H9 (cell line): ENCODE measurements at regions not wholly inside any gene's neighbourhood (a gene's known extent, or its start where the extent isn't known, plus 50 kb on each side); places are given as distances from the start of the nearest gene placed in this dataset.

Source experiments
- DNase-seq: peaks from one replicate; pipeline ENCODE4 v3.0.0-alpha.2; 2017
- H2AFZ ChIP-seq: one replicate; pipeline ENCODE4 v1.6.1; 2013; ENCODE audit warnings: mild to moderate bottlenecking, low read length, control low read depth, moderate library complexity
- H2AK5ac ChIP-seq: 2 replicates; pipeline ENCODE4 v1.6.1; 2013; ENCODE audit warnings: low read length, control low read depth, mixed read lengths; ENCODE audit not compliant: insufficient read length
- H2BK120ac ChIP-seq: one replicate; pipeline ENCODE4 v1.6.1; 2013; ENCODE audit warnings: low read depth, mild to moderate bottlenecking, low read length, control low read depth, inconsistent platforms; ENCODE audit not compliant: poor library complexity, severe bottlenecking
- H2BK12ac ChIP-seq: 2 replicates; pipeline ENCODE4 v1.6.1; 2013; ENCODE audit warnings: low read length, control low read depth, mixed read lengths, low read depth; ENCODE audit not compliant: insufficient read length
- H2BK15ac ChIP-seq: 2 replicates; pipeline ENCODE4 v1.6.1; 2013; ENCODE audit warnings: low read depth, low read length, control low read depth
- H2BK20ac ChIP-seq: one replicate; pipeline ENCODE4 v1.6.1; 2013; ENCODE audit warnings: low read depth, mild to moderate bottlenecking, low read length, control low read depth, inconsistent platforms; ENCODE audit not compliant: poor library complexity, severe bottlenecking
- H2BK5ac ChIP-seq: 2 replicates; pipeline ENCODE4 v1.6.1; 2013; ENCODE audit warnings: low read length, control low read depth, mixed read lengths; ENCODE audit not compliant: insufficient read length
- H3K14ac ChIP-seq: 2 replicates; pipeline ENCODE4 v1.6.1; 2013; ENCODE audit warnings: low read length, control low read depth; ENCODE audit not compliant: insufficient read depth
- H3K18ac ChIP-seq: 2 replicates; pipeline ENCODE4 v1.6.1; 2013; ENCODE audit warnings: low read depth, mild to moderate bottlenecking, mixed read lengths, low read length, control low read depth; ENCODE audit not compliant: insufficient read length
- H3K23ac ChIP-seq: 2 replicates; pipeline ENCODE4 v1.6.1; 2013; ENCODE audit warnings: low read length, control low read depth, mixed read lengths, low read depth; ENCODE audit not compliant: insufficient read length
- H3K23me2 ChIP-seq: 2 replicates; pipeline ENCODE4 v1.6.1; 2013; ENCODE audit warnings: low read depth, mild to moderate bottlenecking, mixed read lengths, low read length, control low read depth; ENCODE audit not compliant: insufficient read length, poor library complexity, severe bottlenecking
- H3K27ac ChIP-seq: 2 replicates; pipeline ENCODE4 v1.5.1; 2013; ENCODE audit warnings: low read length, control low read depth, mixed read lengths, low read depth; ENCODE audit not compliant: insufficient read length
- H3K27me3 ChIP-seq: 2 replicates; pipeline ENCODE4 v1.6.1; 2013; ENCODE audit warnings: low read length, control low read depth, inconsistent platforms; ENCODE audit not compliant: insufficient read depth
- H3K4ac ChIP-seq: 2 replicates; pipeline ENCODE4 v1.6.1; 2013; ENCODE audit warnings: low read depth, mild to moderate bottlenecking, control low read depth, inconsistent platforms, low read length, moderate library complexity
- H3K4me1 ChIP-seq: 2 replicates; pipeline ENCODE4 v1.6.1; 2013; ENCODE audit warnings: low read length, control low read depth, inconsistent platforms; ENCODE audit not compliant: insufficient read depth
- H3K4me2 ChIP-seq: 2 replicates; pipeline ENCODE4 v1.6.1; 2013; ENCODE audit warnings: low read length, control low read depth, mixed read lengths; ENCODE audit not compliant: insufficient read length, insufficient read depth
- H3K56ac ChIP-seq: 2 replicates; pipeline ENCODE4 v1.6.1; 2013; ENCODE audit warnings: low read depth, mild to moderate bottlenecking, mixed read lengths, low read length, control low read depth; ENCODE audit not compliant: insufficient read length
- H3K79me1 ChIP-seq: 2 replicates; pipeline ENCODE4 v1.6.1; 2013; ENCODE audit warnings: low read depth, mild to moderate bottlenecking, moderate library complexity, low read length, control low read depth, inconsistent platforms; ENCODE audit not compliant: insufficient read depth, poor library complexity, severe bottlenecking
- H3K79me2 ChIP-seq: 2 replicates; pipeline ENCODE4 v1.6.1; 2013; ENCODE audit warnings: low read length, control low read depth, inconsistent platforms; ENCODE audit not compliant: insufficient read depth
- H3K9ac ChIP-seq: 2 replicates; pipeline ENCODE4 v1.6.1; 2013; ENCODE audit warnings: low read length, control low read depth, mixed read lengths; ENCODE audit not compliant: insufficient read length; ENCODE audit errors: extremely low read depth
- H3K9me3 ChIP-seq: one replicate; pipeline ENCODE4 v1.6.1; 2013; ENCODE audit warnings: low read depth, low read length, inconsistent platforms; ENCODE audit not compliant: control insufficient read depth
- H3T11ph ChIP-seq: one replicate; pipeline ENCODE4 v1.6.1; 2013; ENCODE audit warnings: mild to moderate bottlenecking, low read length, control low read depth, inconsistent platforms
- H4K20me1 ChIP-seq: one replicate; pipeline ENCODE4 v1.6.1; 2013; ENCODE audit not compliant: control insufficient read depth, insufficient read length, insufficient read depth
- H4K5ac ChIP-seq: 2 replicates; pipeline ENCODE4 v1.6.1; 2013; ENCODE audit warnings: low read depth, mild to moderate bottlenecking, mixed read lengths, low read length, control low read depth; ENCODE audit not compliant: insufficient read length
- H4K8ac ChIP-seq: replicated peaks from 2 replicates; pipeline ENCODE4 v1.6.1; 2013; ENCODE audit warnings: low read length, control low read depth, mixed read lengths, low read depth; ENCODE audit not compliant: insufficient read length
- H4K91ac ChIP-seq: 2 replicates; pipeline ENCODE4 v1.6.1; 2013; ENCODE audit warnings: low read depth, mild to moderate bottlenecking, moderate library complexity, mixed read lengths, low read length, control low read depth; ENCODE audit not compliant: insufficient read length
- H3K27ac Mint-ChIP-seq, 3 experiments: 2 replicates in 2 of 3; 3 replicates in 1 of 3; pipeline ENCODE4 v1.8.0; 2020 to 2021; ENCODE audit warnings: mixed read lengths in 3 of 3, mild to moderate bottlenecking in 1 of 3, moderate library complexity in 1 of 3
- H3K27me3 Mint-ChIP-seq: 2 replicates; pipeline ENCODE4 v1.8.0; 2021; ENCODE audit warnings: low read depth, mild to moderate bottlenecking, moderate library complexity, mixed read lengths
- H3K36me3 Mint-ChIP-seq, 3 experiments: 2 replicates in 2 of 3; 3 replicates in 1 of 3; pipeline ENCODE4 v1.8.0; 2020 to 2021; ENCODE audit warnings: low read depth in 3 of 3, mixed read lengths in 3 of 3; ENCODE audit not compliant: insufficient read depth in 1 of 3
- H3K4me1 Mint-ChIP-seq, 2 experiments: 2 replicates each; pipeline ENCODE4 v1.8.0; 2020; ENCODE audit warnings: mixed read lengths in 2 of 2
- H3K4me3 Mint-ChIP-seq, 2 experiments: 2 replicates in 1 of 2; 3 replicates in 1 of 2; pipeline ENCODE4 v1.8.0; 2020 to 2021; ENCODE audit warnings: mild to moderate bottlenecking in 2 of 2, mixed read lengths in 2 of 2, moderate library complexity in 1 of 2
- H3K9me3 Mint-ChIP-seq, 2 experiments: 2 replicates in 1 of 2; 3 replicates in 1 of 2; pipeline ENCODE4 v1.8.0; 2020; ENCODE audit warnings: mild to moderate bottlenecking in 2 of 2, mixed read lengths in 2 of 2, moderate library complexity in 1 of 2
- TF ChIP-seq, protein P1 (sequence below): fragments of 200-600 bp; sonication (generic); conservative IDR thresholded peaks from 3 replicates; pipeline ENCODE4 v1.8.0; 2021; ENCODE audit warnings: antibody characterized with exemption, mild to moderate bottlenecking

DNA sequence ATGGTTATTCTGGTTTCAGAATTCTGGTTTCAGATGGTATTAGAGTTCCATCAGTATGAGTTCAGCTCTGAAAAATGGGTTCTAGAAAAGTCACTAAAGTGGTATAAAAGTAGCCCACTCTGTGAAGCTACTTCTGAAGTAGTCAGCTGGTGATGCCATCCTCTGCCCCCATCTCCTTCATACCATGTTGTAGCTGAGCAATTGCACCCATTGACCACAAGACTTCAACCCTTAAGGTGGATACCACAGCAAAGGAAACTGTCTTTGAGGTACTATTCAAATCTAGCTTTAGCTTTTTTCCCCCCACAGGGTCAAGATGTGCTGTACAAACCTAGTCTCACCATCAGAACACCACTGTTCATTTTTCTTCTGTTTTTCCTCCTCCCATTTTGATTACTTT lies 444.9 kb downstream of the DMAC1 start:
- Histone ChIP-seq H4K5ac (no peak overlapping the region), H3K56ac (no peak overlapping the region), H3K27me3 (no peaks in the 10 kb centered on the region), H3K27ac (no peak overlapping the region), H3K9ac (no peak overlapping the region), H3K4ac (no peak overlapping the region), H3K79me2 (no peaks in the 10 kb centered on the region), H3K18ac (no peak overlapping the region), H2BK15ac (no peak overlapping the region), H3K9me3 (no peaks in the 10 kb centered on the region), H4K8ac (no peak overlapping the region), H2AFZ (no peak overlapping the region), H3K14ac (no peak overlapping the region), H2BK5ac (no peak overlapping the region), H3T11ph (no peak overlapping the region), H4K91ac (no peak overlapping the region), H3K23me2 (no peaks in the 10 kb centered on the region), H2BK12ac (no peak overlapping the region), H3K23ac (no peak overlapping the region), H3K4me2 (no peak overlapping the region), H3K4me1 (no peaks in the 10 kb centered on the region), H4K20me1 (no peaks in the 10 kb centered on the region), H3K79me1 (no peaks in the 10 kb centered on the region), H2AK5ac (no peak overlapping the region), H2BK20ac (no peak overlapping the region), H2BK120ac (no peak overlapping the region)
- H3K36me3 Mint-ChIP-seq, result no peaks in the 10 kb centered on the region
- peaks cover 0 to 3% of the 10 kb centered on the region in 2 experiments; a peak in 1 of 5 replicates for H3K9me3 Mint-ChIP-seq
- TF ChIP-seq, protein P1, sequence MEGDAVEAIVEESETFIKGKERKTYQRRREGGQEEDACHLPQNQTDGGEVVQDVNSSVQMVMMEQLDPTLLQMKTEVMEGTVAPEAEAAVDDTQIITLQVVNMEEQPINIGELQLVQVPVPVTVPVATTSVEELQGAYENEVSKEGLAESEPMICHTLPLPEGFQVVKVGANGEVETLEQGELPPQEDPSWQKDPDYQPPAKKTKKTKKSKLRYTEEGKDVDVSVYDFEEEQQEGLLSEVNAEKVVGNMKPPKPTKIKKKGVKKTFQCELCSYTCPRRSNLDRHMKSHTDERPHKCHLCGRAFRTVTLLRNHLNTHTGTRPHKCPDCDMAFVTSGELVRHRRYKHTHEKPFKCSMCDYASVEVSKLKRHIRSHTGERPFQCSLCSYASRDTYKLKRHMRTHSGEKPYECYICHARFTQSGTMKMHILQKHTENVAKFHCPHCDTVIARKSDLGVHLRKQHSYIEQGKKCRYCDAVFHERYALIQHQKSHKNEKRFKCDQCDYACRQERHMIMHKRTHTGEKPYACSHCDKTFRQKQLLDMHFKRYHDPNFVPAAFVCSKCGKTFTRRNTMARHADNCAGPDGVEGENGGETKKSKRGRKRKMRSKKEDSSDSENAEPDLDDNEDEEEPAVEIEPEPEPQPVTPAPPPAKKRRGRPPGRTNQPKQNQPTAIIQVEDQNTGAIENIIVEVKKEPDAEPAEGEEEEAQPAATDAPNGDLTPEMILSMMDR, result no peak
- no peak overlapping the region for H3K4me3 Mint-ChIP-seq
- no peaks in the 10 kb centered on the region for H3K27me3 Mint-ChIP-seq
- H3K4me1 Mint-ChIP-seq, result no peaks in the 10 kb centered on the region
- DNase-seq, result no peak
- no peak overlapping the region for H3K27ac Mint-ChIP-seq
